GM18511 (cell line): ENCODE measurements at regions not wholly inside any gene's neighbourhood (a gene's known extent, or its start where the extent isn't known, plus 50 kb on each side); places are given as distances from the start of the nearest gene placed in this dataset.

ENCODE experiments used
- ATAC-seq: cut with Tn5 transposase; IDR thresholded peaks from one replicate; pipeline ENCODE4 v1.9.1; 2021; ENCODE audit warnings: mild to moderate bottlenecking, moderate library complexity; ENCODE audit not compliant: unreplicated experiment

DNA sequence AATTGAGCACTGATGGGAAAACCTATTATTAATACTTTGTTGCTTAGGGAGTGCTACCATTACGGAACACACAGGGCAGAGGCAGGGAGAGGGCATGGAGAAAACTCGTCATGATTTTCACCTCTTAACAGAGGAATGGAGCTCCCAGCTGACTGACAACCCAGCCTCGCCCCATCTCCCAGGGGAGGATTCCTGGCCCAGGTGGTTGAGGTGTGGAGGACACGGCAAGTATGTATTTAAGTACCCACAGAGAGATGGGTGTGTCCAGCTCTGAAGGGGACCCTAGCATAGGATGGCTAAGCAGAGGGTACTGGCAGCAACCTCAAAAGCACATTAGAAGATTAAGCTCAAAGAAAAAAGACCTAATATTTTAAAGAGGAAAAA, 261.9 kb upstream of the MOCS1 start:
- ATAC-seq, result no peak

- no peak for ATAC-seq
Measured at GRCh38 chr6:40195428-40196134, 261.3 kb upstream of the MOCS1 start.

- no peak for ATAC-seq
Measured at GRCh38 chr6:40194447-40195170, 260.3 kb upstream of the MOCS1 start.

- no peak for ATAC-seq
Measured at GRCh38 chr6:40192516-40192915, 258.3 kb upstream of the MOCS1 start.

DNA sequence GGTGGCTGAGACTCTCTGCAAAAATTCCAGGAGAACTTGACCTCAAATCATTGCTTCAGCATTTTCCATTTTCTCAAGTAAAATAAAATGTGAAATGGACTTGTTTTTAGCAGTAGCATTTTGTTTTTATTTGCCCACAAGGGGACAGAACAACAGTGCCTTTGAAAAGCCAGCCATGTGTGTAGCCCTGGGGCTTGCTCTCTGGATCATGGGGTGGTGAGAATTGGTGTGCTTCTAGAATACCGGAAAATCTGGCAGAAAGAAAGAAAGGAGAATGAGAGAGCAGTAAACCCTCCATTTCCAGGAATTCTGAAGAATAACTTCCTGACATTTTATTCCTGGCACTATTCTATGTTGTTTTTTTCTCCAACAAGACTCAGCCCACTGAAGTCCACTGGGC, 254.7 kb upstream of the MOCS1 start:
- ATAC-seq, result no peak

DNA sequence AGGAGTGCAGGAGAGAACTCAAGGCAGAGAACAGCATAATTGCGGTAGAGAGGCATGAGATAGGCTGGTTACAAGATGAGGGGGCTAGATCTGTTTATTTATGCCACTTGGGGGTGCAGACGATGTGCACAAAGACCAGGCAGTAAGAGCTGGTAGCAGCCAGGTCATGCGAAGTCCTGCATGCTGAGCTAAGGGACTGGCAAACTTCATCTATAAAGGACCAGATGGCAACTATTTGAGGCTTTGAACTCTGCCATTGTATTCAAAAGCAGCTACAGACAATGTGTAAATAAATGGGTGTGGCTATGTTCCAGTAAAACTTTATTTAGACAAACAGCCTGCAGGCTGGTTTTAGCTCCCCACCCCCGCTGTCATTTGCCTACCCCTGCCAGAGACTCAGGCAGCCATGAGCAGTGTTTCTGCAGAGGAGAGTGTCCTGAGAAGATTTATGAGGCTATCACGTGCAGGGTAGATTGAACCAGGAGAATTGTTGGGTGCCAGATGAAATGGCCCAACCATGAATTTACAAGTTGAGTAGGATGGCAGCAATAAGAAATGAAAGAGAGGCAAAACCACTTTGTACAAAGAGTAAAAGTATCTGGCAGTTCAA, 253.4 kb upstream of the MOCS1 start:
- no peak for ATAC-seq

GRCh38 chr6:40185486-40185885, 251.2 kb upstream of the MOCS1 start:
- no peak for ATAC-seq

DNA sequence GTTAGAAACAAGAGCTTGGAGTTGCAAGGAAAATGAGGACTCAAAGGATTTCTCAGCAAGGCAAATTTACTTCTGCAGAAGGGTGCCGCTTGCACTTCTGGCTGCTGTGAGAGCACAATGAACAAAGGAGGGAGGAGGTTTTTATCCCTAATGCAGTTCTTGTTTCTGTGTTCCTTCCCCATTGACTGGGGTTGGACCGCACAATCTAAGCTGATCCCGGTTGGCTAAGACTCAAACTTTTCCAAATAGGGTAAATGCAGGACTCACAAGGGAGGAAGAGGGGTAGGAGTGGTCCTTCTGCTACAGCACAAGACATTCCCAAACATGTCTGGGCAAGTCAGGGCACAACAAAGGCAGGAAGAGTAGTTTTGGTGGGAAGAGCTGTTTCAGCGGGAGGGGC, 249.6 kb upstream of the MOCS1 start:
- ATAC-seq, result no peak

- ATAC-seq, result no peak
Measured at GRCh38 chr6:40181367-40181766, 247.1 kb upstream of the MOCS1 start.

GRCh38 chr6:40180271-40180670, 246.0 kb upstream of the MOCS1 start:
- ATAC-seq, result no peak

DNA sequence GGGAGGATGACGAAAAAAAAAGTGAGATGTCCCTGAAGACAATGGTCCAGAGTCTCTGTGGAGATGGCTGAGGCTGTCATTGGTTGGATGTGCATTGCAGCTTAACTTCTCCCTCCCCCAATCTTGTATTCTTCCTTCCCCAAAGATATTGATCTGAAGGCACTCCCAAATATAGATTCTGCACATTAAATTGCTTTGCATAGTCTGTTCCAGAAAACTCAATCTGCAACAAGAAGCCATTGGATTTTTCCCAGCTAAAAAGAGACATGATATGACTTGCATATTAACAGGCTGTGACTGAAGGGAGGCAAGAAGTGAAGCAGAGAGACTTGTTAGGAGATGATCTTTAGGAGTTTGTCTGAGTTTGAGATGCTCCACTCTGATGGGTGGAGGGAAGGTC, 245.2 kb upstream of the MOCS1 start:
- no peak for ATAC-seq

DNA sequence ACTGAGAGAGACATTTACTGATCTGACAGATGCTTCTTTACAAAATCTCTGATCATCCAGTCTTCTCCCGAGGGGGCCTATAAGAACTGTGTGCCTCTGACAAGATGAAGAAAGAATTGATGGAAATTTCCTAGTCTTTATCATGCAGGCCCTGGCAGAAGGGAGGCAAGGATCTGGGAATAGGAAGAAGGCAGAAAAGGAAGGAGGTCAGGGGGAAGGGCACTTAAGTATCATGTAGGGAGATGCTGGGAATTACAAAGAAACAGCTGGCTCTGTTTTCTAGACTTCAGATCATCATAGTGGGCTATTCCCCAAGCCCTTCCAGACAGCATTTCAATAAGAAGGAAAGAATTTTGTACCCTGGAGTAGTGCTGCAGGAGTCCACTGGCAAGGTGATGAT, 243.3 kb upstream of the MOCS1 start:
- no peak for ATAC-seq

GRCh38 chr6:40176152-40176551, 241.9 kb upstream of the MOCS1 start:
- no peak for ATAC-seq

GRCh38 chr6:40172272-40172671, 238.0 kb upstream of the MOCS1 start:
- no peak for ATAC-seq

- no peak for ATAC-seq
Measured at GRCh38 chr6:40171343-40171742, 237.1 kb upstream of the MOCS1 start.

DNA sequence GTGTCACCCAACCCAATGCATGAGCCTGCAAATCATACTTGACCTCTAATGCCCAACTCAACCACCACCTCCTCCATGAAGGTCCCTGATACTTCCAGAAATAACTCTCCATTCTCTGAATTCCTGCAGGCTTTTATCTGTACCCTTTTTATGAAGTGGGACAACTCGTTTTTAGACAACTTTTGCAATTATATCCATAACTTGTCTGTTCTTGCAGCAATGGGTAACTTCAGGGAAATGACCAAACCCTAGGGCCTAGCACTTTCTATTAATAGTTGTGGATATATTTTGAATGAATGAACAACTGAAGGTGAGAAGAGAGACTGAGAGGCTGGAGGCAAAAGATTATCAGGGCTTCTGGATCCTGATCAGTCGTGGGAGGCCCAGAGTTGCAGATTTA, 236.6 kb upstream of the MOCS1 start:
- ATAC-seq, result no peak

GRCh38 chr6:40169878-40170277, 235.6 kb upstream of the MOCS1 start:
- no peak for ATAC-seq

- no peak for ATAC-seq
Measured at GRCh38 chr6:40166963-40167362, 232.7 kb upstream of the MOCS1 start.

- no peak for ATAC-seq
Measured at GRCh38 chr6:40165036-40165709, 230.9 kb upstream of the MOCS1 start.

- ATAC-seq, result no peak
Measured at GRCh38 chr6:40164345-40164755, 230.1 kb upstream of the MOCS1 start.

- no peak for ATAC-seq
Measured at GRCh38 chr6:40163924-40164323, 229.7 kb upstream of the MOCS1 start.

DNA sequence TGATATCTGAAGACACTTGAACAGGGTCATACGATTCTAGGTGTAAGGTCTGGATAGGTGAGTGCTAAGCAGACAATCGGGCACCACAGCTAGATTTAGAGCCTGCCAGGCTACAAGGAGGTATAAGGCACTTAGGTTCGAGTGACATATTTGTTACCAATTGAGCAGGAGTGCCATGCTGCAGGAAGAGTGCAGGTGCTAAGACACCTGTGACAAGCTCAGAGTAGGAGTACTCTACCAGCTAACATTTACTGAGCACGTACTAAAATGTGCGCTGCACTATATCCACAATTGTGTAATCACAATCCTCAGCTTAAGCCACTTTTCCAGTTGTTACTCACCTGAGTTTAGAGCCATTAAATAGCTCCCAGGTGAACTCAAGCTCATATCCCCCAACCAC, 227.8 kb upstream of the MOCS1 start:
- no peak for ATAC-seq
